M059J (cell line): ENCODE measurements at regions not wholly inside any gene's neighbourhood (a gene's known extent, or its start where the extent isn't known, plus 50 kb on each side); places are given as distances from the start of the nearest gene placed in this dataset.

Source experiments
- DNase-seq: peaks from one replicate; pipeline ENCODE4 v3.0.0-alpha.2; 2012; ENCODE audit warnings: low read depth

DNA sequence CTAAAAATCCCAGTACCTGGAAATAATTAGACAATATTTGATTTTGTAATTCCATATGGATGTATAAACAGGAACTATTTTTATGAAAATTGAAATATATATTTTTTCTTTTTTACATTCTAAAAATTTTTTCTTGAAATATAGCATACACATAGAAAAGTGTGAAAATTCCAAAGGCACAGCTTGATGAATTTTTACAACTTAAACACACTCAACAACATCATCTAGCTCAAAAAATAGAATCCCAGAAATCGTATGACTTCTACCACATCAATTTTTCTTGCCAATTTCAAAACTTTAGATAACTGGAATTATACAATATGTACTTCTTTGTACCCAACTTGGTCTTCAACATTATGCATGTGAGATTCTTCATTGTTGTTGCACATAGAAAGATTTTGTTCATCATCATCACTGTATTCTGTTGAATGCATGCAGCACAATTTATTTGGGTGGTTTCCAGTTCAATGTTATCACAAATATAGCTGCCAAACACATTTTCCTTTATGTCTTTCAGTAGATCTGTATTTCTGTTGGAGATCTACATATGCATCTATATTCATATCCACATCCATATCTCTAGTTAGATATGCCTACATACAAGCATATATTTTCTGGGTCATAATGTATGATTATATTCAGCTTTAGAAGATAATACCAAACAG lies 340.7 kb upstream of the SLIT2 start:
- no peak for DNase-seq

DNA sequence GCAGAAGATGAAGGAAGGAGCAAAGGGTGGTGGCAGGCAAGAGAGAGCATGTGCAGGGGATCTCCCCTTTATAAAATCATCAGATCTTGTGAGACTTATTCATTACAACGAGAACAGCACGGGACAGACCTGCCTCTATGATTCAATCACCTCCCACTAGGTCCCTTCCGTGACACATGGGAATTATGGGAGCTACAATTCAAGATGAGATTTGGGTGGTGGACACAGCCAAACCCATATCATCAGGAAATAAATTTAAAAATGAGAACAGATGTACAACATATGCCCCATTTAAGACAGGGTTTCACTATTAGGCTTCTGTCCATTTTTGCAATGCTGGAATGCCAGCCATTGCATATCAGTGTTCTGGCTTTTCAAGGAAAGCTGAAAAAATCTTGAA lies 346.7 kb upstream of the SLIT2 start:
- DNase-seq, result no peak

DNA sequence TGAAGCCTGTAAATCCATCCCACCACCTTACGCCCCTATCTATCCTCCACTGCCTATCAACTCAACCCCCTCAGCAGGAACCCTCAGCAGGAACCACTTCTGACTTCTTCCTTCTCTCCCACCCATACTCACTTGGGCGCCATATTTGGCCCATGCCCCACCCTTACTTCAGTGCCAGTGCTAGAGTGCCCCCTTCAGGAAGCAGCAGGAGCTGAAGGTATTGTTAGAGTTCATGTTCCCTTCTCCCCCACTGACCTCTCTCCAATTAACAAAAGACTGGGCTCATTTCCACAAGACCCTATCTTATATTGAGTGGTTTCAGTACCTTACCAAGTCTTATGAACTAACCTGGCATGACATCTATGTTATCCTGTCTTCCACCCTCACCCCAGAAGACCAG lies 363.1 kb upstream of the SLIT2 start:
- DNase-seq, result no peak

DNA sequence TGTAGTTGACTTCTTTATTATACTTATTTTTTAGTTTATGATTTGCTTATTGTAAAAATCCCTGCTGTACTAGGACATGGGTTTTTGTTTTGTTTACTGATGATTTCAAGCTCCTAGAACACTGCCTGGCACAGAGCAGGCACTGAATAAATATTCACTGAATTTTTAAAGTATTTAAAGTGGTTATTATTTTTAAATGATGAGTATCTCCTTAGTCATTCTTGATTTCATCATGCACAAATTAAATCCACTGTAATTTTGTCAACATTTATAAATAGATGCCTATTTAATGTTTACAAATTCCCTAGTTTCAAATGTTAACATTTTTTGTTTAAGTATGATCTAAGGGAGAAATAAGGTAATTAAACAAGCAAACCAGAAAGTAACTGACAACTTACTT lies 367.9 kb upstream of the SLIT2 start:
- DNase-seq, result peak; percentile 24

DNA sequence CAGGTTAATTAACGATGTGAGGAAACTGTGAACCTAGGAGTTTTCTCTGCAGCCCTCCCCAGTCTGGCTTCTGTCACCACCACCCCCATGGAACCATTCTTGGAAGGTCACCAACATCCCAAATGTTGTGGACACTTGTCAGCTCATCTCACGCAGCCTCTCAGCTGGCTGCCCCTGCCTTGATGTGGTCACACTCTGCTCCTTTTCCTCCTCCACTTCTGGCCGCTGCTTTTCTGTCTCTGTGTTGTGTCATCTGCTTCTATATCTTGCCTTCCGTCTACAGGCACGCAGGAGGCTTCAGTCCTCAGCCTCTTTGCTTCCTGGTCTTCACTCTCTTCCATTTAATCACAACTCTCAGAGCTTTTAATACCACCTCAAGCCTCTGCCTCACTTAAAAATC lies 371.5 kb upstream of the SLIT2 start:
- DNase-seq, result peak; percentile 23

DNA sequence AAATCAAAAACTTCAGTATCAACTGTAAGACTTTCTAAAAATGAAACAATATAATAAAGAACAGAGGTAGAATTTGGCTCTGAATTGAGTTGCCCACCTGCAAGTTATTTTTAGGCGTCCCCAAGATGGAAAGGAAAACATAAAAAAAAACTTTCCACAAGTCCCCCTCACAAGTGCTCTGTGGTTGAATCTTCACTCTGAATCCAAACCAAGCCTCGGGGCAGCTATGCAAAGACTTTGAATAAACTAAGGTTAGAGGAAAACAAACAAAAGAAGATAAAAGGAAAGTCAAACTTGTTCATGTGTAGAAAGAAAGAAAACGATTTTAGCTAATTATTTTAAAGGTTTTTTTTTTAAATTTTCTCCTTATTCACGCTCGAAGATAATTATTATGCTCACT lies 372.4 kb upstream of the SLIT2 start:
- DNase-seq, result peak; percentile 59

DNA sequence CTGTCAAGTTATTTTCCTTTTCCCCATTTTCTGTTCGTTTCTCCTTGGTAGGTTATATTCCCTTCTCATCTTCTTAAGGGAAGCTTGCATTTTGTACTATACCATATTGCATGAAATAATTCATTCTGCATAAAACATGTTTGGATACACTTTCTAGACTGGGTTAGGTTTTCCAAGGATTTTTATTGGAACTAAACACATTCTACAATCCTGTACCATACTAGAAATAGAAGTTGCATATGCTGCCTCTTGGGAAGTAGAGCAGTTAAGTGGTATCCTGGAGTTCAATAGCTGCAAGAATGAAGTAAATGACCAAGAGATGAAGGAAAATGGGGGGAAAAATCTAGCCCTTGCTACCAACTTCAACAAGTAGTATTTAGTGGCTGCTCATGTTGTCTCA lies 393.7 kb upstream of the SLIT2 start:
- DNase-seq, result no peak

DNA sequence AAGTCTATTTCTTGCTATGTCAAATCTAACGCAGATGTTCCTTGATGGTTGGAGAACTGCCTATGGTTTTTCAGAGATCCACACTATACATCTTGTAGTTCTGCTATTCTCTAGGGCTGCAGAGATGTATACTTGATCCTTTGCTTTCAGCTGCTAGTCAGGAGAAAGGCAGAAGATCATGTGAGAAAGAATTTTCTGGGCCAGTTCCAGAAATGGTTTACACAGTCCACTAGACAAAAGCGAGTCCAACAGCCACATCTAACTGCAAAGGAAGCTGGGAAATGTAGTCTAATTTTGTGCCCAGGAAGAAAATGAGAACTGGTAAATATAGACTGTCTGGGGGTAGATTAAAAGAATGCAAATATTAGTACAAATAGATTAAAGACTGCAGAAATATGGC lies 394.3 kb upstream of the SLIT2 start:
- DNase-seq, result no peak

DNA sequence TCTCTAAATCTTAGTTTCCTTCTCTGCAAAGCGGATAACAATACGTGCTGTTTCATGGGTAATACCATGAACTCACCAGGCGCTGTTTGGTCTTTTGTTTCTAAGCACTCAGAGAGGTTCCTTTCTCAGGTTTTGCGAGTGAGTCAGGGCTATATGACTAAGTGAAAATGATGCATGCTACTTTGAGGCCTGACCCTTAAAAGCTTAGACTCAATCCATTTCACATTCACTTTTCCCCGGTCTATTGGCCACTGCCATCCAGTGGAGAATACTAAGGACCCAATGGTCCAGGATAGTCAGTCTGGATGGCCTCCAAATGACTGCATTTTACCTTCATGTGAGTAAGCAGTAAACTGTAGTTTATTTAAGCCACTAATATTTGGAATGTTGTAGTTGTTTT lies 400.8 kb upstream of the SLIT2 start:
- peak; percentile 96 for DNase-seq

DNA sequence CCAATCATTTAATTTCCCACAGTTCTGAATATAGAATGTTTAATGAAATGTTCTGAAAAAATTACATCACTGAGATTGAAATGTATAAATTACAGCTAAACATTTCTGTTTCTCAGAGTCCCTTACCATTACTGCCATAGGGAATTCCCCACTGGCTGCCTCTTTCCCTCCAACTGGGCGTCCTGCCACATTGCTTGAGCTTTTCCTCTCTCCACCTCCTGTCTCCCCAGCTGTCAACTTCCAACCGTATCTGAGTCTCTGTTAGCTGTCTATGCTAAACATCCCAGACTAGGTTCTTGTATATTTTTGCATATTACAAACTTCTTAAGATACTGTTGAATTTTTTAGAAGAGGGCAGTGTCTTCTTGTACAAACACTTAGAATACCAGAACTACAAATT lies 407.3 kb upstream of the SLIT2 start:
- DNase-seq, result peak; percentile 48

DNA sequence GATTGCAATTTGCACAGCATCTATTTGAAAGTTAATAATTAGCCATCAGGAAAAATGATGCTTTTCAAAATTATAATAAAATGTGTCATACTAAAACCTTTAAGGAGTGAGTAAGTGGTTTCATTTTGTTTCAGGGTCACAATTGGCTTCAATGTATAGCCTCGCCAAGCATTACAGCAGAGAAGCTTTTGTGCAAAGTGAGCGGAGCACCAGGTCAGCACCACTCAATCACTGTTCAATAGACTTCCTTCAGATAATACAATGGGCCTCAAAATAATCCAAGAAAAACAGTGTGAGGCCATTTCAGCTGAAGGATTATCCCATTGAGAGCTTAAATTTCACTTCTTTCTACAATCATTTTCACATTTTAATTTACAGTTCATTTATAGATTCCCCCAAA lies 409.2 kb upstream of the SLIT2 start:
- no peak for DNase-seq

DNA sequence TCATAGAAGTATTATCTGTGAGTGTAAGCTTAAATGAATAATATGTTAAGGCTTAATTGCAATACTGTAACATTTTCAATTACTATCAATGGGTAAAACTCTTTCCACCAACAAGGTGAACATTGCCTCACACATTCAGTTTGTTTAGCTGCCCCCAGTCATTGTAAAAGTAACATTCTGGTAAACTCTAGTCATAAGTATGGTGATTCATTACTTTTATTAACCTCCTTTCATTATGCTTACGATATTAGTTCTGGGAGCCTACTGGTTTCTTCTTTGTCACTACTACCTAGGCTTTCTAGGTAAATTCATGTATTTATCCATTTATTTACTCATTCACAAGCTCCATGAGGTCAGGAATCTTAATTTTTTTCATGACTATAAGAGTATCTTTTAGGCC lies 412.8 kb upstream of the SLIT2 start:
- DNase-seq, result no peak

DNA sequence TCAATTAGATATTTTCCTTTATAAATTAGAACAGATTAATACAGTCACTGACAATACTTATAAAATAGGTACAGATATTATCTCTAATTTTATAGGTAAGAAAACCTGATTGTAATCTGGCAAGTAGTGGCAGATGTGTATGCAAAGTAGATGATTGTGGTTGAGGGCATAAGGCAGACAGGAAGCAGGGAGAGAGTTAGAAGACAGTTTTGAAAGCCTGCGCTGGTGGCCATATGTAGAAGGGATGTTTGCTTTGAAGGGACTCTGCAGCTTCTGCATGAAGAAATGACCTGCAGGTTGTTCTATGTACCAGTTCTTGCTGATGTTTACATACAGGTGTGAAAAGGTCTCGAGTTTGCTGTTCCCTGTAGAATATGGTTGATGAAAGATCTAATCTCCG lies 416.3 kb upstream of the SLIT2 start:
- no peak for DNase-seq

DNA sequence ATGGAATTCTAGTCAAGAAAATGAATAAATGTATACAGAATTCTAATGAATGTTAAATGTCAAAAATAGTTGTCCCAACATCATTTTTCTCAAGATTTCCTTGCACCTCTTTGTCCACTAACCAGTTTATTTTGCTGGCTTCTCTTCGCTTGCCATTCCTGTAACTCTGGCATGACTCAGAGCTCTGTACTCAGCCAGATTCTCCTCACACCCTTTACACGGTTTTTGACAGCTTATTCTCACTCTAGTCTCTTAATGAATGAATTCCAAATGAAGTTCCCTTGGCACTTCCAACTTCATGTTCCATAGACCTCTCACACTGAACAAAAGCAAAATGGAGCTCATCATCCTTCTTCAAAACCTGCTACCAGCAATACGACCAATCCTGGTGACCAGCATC lies 419.3 kb upstream of the SLIT2 start:
- peak; percentile 22 for DNase-seq

DNA sequence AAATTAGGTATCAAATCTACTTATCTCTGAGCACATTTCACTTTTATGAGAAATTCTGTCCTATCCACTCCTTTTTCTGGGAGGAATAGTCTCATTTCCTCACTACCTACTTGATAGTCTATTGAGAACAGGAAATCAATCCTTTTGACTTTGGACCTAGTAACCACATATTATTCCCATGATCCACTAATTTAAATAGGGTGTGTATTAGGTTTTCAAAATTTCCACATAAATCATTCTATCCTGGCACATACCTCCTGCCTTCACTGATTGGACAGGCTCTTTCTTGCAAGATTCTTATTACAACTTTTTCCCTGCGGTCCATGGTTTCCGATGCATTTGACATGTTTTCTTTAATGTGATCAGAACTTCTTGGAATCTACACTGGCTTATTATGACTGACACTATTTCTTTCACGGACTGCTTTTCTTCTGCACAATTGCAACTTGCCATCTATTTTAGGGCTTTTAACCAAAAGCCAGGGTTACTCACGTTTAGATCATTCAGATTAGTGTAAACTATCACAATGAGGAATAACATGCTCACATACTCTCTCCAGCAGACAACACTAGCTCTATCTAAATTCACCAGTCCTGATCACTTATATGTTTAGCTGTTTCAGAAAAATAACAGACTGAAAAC lies 419.9 kb upstream of the SLIT2 start:
- DNase-seq, result peak; percentile 66

DNA sequence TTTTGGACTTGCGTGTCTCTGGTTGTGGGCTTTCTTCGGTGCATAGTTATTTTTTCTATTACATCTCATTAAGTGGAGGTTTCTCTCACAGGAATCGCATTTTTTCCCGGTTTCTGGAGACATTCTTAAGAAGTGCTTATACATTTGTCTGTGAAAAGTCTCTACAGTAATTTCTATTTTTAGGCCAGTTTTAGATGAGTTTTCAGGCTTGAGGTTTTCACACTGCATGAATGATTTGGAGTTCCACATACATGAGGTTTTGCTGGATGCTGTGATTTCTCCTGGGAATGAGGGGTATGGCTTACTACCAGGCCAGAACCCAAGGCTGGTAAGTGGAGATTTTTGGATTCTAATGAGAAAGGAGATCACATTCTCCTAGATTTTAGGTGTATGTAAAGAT lies 422.6 kb upstream of the SLIT2 start:
- DNase-seq, result no peak

DNA sequence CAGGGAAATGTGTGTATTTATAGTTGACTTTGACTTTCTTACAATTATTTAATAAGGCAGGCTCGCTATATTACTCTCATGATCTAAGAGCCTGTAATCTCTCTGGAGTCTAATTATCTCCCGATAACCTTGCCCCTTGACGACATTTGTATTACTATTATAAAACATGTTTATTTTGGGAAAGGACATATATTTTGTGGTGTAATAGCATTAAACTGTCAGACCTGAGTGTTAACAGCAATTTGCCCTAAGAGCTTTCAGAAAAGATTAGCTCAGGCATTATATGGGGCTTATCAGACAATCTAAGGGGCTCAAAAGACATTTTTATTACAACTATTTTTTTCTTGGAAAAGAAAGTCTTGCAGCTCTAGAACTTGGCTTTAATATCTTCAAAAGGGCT lies 427.9 kb upstream of the SLIT2 start:
- DNase-seq, result no peak

DNA sequence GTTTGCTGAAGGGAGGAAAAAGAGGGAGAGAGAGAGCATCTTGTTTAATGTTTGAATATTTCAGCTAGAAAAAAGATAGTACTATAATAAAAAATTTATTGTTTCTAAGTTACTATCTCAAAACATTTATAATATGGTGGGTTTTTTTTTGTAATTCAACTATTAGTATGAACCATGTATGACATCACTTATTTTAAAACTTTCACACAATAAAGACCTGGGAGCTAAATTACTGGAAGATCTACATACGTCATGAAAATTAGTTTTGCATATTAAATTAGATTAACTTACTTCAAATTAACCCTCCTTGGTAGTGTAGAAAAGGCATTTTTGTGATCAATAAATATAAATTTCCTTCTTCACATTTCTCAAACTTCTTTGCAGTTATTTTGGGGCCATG lies 432.0 kb upstream of the SLIT2 start:
- DNase-seq, result no peak

DNA sequence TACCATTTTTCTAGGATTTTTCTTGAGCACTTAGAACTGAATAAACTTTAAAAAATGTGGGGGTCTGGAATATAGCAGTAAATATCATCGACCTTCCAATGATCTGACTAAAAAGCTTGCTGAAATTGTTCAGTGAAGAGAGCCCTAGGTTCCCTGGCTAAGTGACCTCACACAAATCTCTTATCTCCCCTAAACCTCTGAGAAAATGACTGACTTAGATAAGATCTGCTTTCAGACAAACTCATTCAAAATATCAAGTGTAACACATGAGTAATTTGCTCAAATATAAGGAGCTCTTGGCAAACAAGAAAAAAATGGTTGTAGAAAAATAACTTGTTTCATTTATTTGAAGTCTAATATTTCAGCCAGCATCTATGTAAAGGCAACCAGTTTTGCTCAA lies 441.7 kb upstream of the SLIT2 start:
- DNase-seq, result peak; percentile 50

DNA sequence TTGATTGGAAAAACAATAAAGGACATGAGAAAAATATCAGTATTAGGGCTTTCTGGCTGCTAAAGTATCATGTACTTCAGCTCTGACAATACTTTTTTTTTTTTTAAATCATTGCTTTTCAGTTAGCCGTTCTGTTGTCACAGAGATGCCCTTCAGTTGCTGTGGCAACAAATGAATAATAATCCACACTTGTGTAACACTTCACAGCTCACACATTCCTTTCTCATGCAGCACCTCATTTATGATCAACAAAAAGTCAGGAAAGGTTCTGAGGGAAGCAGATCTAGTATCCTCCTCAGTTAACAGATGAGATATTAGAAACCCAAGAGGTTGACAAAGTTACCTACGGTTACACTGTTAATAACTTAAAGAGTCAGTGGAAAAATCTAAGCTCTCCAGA lies 444.2 kb upstream of the SLIT2 start:
- DNase-seq, result peak; percentile 85

DNA sequence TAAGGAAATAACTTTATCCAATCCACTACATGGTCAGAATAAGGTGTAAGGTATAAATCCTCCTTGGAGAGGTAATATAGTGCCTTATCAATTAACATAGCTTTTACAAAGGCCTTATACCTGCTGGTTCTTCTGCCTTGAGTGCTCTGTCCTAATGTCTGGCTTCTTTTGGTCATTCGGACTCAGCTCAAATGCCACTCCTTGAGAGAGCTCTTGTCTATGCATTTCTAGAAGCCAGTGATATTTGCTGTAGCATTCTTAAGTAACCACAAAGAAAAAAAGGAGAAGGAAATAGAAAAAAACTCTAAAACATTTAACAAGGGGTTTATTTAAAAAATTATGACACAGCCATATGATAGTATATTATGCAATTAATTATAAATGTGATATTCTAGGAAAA lies 444.8 kb upstream of the SLIT2 start:
- DNase-seq, result no peak

DNA sequence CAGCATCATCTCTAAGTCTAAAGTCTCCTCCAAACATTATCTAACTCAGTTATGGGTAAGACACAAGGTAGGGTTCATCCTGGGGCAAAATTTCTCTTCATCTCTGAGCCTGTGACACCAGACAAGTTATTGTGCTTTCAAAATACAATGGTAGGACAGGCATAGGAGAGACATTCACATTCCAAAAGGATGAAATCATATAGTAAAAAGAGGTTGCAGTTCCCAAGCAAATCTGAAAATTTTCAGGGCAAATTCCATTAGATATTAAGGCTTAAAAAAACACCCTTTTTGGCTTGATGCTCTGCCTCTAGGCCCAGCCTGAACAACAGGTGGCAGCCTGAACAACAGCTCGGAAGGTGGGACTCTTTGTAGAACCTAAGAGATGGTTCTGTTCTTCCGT lies 448.3 kb upstream of the SLIT2 start:
- peak; percentile 56 for DNase-seq

DNA sequence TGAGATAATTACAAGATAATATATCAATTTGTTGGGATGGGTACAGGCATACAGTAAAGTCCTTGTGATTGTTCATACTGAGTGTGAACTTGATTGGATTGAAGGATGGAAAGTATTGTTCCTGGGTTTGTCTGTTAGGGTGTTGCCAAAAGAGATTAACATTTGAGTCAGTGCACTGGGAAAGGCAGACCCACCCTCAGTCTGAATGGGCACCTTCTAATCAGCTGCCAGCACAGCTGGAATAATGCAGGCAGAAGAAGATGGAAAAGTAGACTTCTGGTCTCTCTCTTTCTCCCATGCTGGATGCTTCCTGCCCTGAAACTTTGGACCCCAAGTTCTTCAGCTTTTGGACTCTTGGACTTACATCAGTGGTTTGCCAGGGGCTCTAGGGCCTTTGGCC lies 457.9 kb upstream of the SLIT2 start:
- DNase-seq, result no peak
